ENCODE measurements at regions not wholly inside any gene's neighbourhood (a gene's known extent, or its start where the extent isn't known, plus 50 kb on each side); places are given as distances from the start of the nearest gene placed in this dataset.

DNA sequence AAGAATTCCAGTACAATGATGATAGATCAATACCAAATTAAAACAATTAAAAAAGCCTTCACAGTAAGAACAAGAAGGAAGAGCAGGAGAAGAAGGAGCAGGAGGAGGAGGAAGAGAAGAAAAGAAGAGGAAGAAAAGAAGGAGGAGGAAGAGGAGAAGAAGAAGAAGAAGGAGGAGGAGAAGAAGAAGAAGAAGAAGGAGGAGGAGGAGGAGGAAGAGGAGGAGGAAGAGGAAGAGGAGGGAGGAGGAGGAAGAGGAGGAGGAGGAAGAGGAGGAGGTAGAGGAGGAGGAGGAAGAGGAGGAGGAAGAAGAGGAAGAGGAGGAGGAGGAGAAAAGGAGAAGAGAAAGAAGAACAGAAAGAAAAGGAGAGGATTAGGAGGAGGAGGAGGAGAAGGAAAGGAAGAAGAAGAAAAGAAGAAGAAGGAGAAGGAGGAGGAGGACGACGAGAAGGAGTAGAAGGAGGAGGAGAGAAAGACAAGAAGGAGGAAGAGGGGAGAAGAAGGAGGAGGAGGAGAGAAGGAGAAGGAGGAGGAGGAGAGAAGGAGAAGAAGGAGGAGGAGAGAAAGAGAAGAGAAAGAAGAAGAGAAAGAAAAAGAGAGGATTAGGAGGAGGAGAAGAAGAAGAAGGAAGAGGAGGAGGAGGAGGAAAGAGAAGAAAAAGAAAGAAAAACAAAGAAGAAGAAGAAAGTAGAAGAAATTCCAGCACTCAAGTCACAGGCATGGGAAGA, 68.5 kb upstream of the GRIK3 start:
- TF ChIP-seq POLR2AphosphoS5 (IDR thresholded peaks at IDR 0.05; ENCODE audit: borderline replicate concordance, low read depth, low read length) (no peak), FOXP2 (optimal IDR thresholded peaks at IDR 0.05; ENCODE audit: control extremely low read depth, extremely low read length, insufficient read depth) (no peak), EZH2 (IDR thresholded peaks at IDR 0.05) (no peak)
- no peak overlapping the region for H3K27ac ChIP-seq
- H3K4me3 ChIP-seq, result no peak overlapping the region
- no peak overlapping the region for H3K9ac ChIP-seq (ENCODE audit: insufficient read length)
- H3K36me3 ChIP-seq (ENCODE audit: insufficient read depth, low read length), result no peaks in the 10 kb centered on the region
- no peak for DNase-seq (ENCODE audit: low read depth, low spot score)
- H3K9me3 ChIP-seq (ENCODE audit: low read depth, low read length), result no peaks in the 10 kb centered on the region

DNA sequence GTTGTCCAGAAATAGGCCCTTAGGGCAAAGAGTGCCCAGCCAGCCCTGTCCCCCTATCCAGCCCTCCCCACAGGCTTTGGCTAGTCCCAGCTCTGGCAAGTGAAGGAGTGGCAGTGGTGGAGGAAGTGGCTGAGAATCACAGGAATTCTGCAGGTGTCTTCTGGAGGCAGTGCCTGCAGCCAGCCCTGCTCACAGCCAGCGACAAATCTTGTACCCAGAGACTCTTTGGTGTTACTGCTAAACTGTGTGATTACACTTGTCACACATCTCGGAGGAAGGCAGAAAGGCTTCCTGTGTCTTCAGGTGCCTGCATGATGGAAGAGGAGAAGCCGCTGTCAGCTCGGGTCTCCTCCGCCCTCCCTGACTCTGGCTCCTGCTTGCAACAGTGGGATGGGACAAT, 71.6 kb upstream of the GRIK3 start:
- TF ChIP-seq EZH2 (IDR thresholded peaks at IDR 0.05) (no peak), POLR2AphosphoS5 (IDR thresholded peaks at IDR 0.05; ENCODE audit: borderline replicate concordance, low read depth, low read length) (no peak), FOXP2 (optimal IDR thresholded peaks at IDR 0.05; ENCODE audit: control extremely low read depth, extremely low read length, insufficient read depth) (no peak)
- Histone ChIP-seq H3K4me3 (no peak overlapping the region), H3K27ac (no peak overlapping the region), H3K36me3 (ENCODE audit: insufficient read depth, low read length) (no peaks in the 10 kb centered on the region), H3K9ac (ENCODE audit: insufficient read length) (no peak overlapping the region), H3K9me3 (ENCODE audit: low read depth, low read length) (no peaks in the 10 kb centered on the region)
- DNase-seq (ENCODE audit: low read depth, low spot score), result no peak

DNA sequence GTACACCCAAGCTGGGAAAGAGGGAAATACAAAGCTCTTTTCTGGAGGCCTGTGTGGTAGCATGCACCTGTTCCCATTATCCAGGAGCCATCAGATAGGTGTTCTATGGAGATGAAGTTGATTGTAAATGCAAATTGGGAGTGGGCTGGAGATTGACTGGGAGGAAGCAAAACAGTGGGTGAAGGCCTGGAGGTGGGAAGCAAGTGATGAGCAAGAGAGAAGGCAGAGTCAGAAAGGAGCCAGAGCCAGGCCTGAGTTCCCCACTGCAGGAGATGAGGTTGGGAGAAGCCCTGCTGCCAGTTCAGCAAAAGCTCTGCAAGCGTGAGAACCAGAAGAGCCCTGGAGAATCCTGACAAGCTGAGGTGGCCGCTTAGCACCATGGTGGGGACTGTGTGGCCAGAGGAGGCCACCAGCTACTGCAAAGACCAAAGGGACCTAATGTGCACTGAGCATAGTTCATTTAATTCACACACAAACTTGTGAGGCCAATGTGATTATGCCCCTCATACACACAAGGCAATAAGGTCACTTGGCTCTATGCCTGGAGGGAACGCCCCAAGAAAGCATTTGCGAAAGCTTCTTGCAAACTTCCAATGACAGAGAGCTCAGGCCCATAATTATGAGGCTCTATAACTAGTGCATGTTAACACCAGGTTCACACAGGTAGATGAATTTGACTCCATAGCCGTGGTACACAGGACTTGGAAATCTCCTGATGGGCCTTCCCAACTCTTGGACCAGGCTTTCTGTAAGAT, 73.0 kb upstream of the GRIK3 start:
- no peak for DNase-seq (ENCODE audit: low read depth, low spot score)

DNA sequence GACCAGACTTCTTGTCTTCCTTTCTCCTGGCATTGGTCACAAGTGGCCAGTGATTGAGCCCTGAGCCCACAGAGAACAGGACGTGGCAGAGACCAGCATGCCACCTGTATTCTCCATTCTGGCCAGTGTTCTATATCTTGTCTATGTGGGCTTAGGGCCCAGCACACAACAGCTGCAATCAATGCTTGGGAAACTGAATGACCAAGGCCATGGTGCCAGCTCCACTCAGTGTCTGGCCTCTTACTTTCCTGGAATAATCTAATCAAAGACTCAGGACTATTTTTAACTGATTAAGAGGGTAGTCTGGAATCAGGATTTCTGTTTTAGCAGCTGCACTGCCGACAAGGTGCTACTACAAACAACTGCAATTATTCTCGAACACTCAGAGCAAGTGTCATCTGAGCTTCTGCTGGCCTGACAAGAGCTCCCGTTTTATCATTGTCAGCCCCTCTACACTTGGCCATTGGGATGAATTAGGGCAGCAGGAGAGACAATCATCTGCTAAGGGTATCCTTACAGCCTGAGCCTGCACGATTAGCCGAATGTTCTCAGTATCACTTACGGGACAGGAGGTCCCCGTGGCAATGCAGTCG, 74.4 kb upstream of the GRIK3 start:
- Histone ChIP-seq H3K36me3 (ENCODE audit: insufficient read depth, low read length) (no peaks in the 10 kb centered on the region), H3K4me3 (no peak overlapping the region), H3K9ac (ENCODE audit: insufficient read length) (no peak overlapping the region), H3K9me3 (ENCODE audit: low read depth, low read length) (no peaks in the 10 kb centered on the region), H3K27ac (no peak overlapping the region)
- DNase-seq (ENCODE audit: low read depth, low spot score), result no peak
- TF ChIP-seq FOXP2 (optimal IDR thresholded peaks at IDR 0.05; ENCODE audit: control extremely low read depth, extremely low read length, insufficient read depth) (no peak), EZH2 (IDR thresholded peaks at IDR 0.05) (no peak), POLR2AphosphoS5 (IDR thresholded peaks at IDR 0.05; ENCODE audit: borderline replicate concordance, low read depth, low read length) (no peak)

More for the DNA sequence above, 73.0 kb upstream of the GRIK3 start:
- Histone ChIP-seq H3K27ac (no peak overlapping the region), H3K4me3 (no peak overlapping the region), H3K36me3 (ENCODE audit: insufficient read depth, low read length) (no peaks in the 10 kb centered on the region), H3K9ac (ENCODE audit: insufficient read length) (no peak overlapping the region), H3K9me3 (ENCODE audit: low read depth, low read length) (no peaks in the 10 kb centered on the region)
- TF ChIP-seq EZH2 (IDR thresholded peaks at IDR 0.05) (no peak), POLR2AphosphoS5 (IDR thresholded peaks at IDR 0.05; ENCODE audit: borderline replicate concordance, low read depth, low read length) (no peak), FOXP2 (optimal IDR thresholded peaks at IDR 0.05; ENCODE audit: control extremely low read depth, extremely low read length, insufficient read depth) (no peak)

DNA sequence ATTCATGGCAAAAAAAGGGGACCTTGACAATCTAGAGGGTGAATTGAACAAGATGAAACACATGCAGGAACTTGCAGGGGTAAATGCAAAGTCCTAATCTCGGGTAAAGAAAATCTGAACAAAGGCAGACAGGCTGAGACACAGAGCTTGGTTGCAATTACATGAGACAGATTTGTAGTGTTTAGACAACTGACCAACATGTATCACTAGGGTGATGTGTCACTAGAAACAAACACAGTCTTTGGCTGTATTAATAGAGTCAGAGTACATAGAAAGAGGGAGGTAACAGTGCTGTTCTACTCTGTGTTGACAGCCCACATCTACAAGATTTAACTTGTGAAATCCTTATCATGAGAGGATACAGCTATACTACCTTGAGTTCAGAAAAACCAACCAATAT, 78.1 kb upstream of the GRIK3 start:
- Histone ChIP-seq H3K9me3 (ENCODE audit: low read depth, low read length) (no peaks in the 10 kb centered on the region), H3K36me3 (ENCODE audit: insufficient read depth, low read length) (no peaks in the 10 kb centered on the region), H3K4me3 (no peak overlapping the region), H3K27ac (no peak overlapping the region), H3K9ac (ENCODE audit: insufficient read length) (no peak overlapping the region)
- TF ChIP-seq EZH2 (IDR thresholded peaks at IDR 0.05), result no peak
- no peak for TF ChIP-seq POLR2AphosphoS5 (IDR thresholded peaks at IDR 0.05; ENCODE audit: borderline replicate concordance, low read depth, low read length)
- no peak for TF ChIP-seq FOXP2 (optimal IDR thresholded peaks at IDR 0.05; ENCODE audit: control extremely low read depth, extremely low read length, insufficient read depth)
- no peak for DNase-seq (ENCODE audit: low read depth, low spot score)

DNA sequence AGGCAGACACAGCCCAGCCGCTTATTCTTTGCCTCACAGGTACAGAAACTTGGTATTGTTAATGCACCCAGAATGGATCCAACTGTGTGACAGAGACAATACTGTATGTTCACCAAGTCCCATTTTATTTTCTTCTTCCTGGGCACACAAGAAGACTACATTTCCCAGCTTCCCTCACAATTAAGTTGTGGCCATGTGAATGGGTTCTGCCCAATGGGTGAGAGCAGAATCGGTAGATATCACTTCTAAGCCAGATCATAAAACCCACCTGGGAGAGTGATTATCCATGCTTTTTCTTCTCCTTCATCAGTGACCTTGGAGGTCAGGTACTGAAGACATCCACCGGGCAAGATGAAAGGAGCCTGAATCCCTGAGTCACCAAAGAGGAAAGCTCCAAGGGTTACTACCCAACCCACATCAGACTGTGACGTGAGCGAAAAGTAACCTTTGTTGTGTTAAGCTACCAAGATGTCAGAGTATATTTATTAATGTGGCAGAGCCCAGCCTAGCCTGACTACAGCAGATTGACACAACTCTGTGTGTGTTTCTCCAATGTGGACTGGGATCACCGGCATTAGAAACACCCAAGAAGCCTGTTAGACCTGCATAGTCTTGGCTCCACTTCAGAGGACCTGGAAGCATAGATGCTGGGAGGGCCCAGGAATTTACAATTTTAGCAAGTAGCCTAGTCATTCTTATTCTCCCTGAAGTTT, 79.1 kb upstream of the GRIK3 start:
- H3K27ac ChIP-seq, result no peak overlapping the region
- H3K9ac ChIP-seq (ENCODE audit: insufficient read length), result no peak overlapping the region
- TF ChIP-seq FOXP2 (optimal IDR thresholded peaks at IDR 0.05; ENCODE audit: control extremely low read depth, extremely low read length, insufficient read depth) (no peak), POLR2AphosphoS5 (IDR thresholded peaks at IDR 0.05; ENCODE audit: borderline replicate concordance, low read depth, low read length) (no peak), EZH2 (IDR thresholded peaks at IDR 0.05) (no peak)
- no peak overlapping the region for H3K4me3 ChIP-seq
- H3K9me3 ChIP-seq (ENCODE audit: low read depth, low read length), result no peaks in the 10 kb centered on the region
- no peaks in the 10 kb centered on the region for H3K36me3 ChIP-seq (ENCODE audit: insufficient read depth, low read length)
- DNase-seq (ENCODE audit: low read depth, low spot score), result no peak

DNA sequence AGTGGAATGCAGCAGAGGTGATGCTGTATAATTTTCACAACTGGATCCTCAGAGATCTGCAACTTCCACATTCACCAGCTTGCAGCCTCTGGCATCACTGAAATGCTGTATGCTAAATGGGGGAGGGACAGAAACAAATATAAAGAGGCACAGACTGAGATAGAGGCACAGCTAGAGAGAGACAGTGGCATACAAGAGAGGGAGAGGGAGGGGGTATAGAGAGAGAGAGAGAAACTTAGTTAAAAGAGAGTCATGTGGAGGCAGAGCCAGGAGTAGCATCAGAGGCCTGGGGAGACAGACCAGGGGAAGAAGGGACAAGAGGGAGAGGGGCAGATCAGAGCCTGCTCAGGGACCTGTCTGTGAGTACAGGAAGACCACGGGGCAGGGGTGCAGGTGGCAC, 84.5 kb upstream of the GRIK3 start:
- H3K27ac ChIP-seq, result no peak overlapping the region
- H3K4me3 ChIP-seq, result no peak overlapping the region
- no peak overlapping the region for H3K9ac ChIP-seq (ENCODE audit: insufficient read length)
- no peaks in the 10 kb centered on the region for H3K9me3 ChIP-seq (ENCODE audit: low read depth, low read length)
- no peak for DNase-seq (ENCODE audit: low read depth, low spot score)
- no peaks in the 10 kb centered on the region for H3K36me3 ChIP-seq (ENCODE audit: insufficient read depth, low read length)
- TF ChIP-seq EZH2 (IDR thresholded peaks at IDR 0.05) (no peak), POLR2AphosphoS5 (IDR thresholded peaks at IDR 0.05; ENCODE audit: borderline replicate concordance, low read depth, low read length) (no peak), FOXP2 (optimal IDR thresholded peaks at IDR 0.05; ENCODE audit: control extremely low read depth, extremely low read length, insufficient read depth) (no peak)

DNA sequence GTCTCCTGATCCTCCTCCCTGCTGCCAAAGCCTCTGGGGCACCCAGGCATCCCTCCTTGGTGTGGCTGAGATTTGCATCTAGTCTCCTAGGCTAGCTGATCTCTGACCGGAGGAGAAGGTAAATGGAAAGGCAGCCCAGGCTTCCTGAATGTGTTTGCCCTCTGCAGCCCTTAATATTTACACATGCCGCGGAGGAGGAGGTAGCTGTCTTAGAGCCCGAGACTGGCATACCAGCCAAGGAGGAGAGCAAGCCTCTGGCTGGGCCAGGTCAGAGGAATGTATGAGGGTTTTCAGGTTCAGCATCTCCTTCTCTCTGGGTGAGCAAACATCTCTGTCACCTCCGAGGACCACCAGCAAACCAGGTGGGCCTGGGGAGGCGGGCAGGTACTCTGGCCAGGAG, 86.0 kb upstream of the GRIK3 start:
- H3K9me3 ChIP-seq (ENCODE audit: low read depth, low read length), result no peaks in the 10 kb centered on the region
- no peak overlapping the region for H3K4me3 ChIP-seq
- no peak overlapping the region for H3K9ac ChIP-seq (ENCODE audit: insufficient read length)
- no peak overlapping the region for H3K27ac ChIP-seq
- TF ChIP-seq POLR2AphosphoS5 (IDR thresholded peaks at IDR 0.05; ENCODE audit: borderline replicate concordance, low read depth, low read length) (no peak), FOXP2 (optimal IDR thresholded peaks at IDR 0.05; ENCODE audit: control extremely low read depth, extremely low read length, insufficient read depth) (no peak), EZH2 (IDR thresholded peaks at IDR 0.05) (no peak)
- no peak for DNase-seq (ENCODE audit: low read depth, low spot score)
- H3K36me3 ChIP-seq (ENCODE audit: insufficient read depth, low read length), result no peaks in the 10 kb centered on the region
